ENCODE measurements at regions not wholly inside any gene's neighbourhood (a gene's known extent, or its start where the extent isn't known, plus 50 kb on each side); places are given as distances from the start of the nearest gene placed in this dataset.
"Not testable (repeated sequence)": the region's sequence is repeated elsewhere in the genome, so short reads cannot be mapped to it uniquely, and the experiment has no call there.

- CTCF ChIA-PET: not testable (repeated sequence)
Observed at GRCh38 chr12:131312382-131312781, 358.7 kb downstream of the ADGRD1 start.

GRCh38 chr12:131312793-131313545, 359.3 kb downstream of the ADGRD1 start:
- 83% methylated on average over 12 of the region's 13 CpGs for WGBS (ENCODE audit: insufficient coverage)

More at GRCh38 chr12:131312382-131312781, 358.7 kb downstream of the ADGRD1 start:
- H3K36me3 ChIP-seq (ENCODE audit: control insufficient read depth in 4 of 4, insufficient read depth in 4 of 4, low read length in 3 of 4); H3K9me3 ChIP-seq (ENCODE audit: control extremely low read depth in 1 of 5, control insufficient read depth in 4 of 5, insufficient read depth in 2 of 5, low read depth in 1 of 5, low read length in 4 of 5); POLR2A ChIA-PET; H3K27me3 ChIP-seq (replicated peaks in 2 of 5; ENCODE audit: control insufficient read depth in 4 of 5, insufficient read depth in 5 of 5, low read length in 4 of 5); DNase-seq; H3K4me1 ChIP-seq (ENCODE audit: control extremely low read depth in 1 of 4, control insufficient read depth in 4 of 4, insufficient read depth in 4 of 4, low read length in 3 of 4); H3K27ac ChIP-seq (ENCODE audit: insufficient read depth in 1 of 2, low read depth in 1 of 2, low read length in 2 of 2, poor library complexity in 1 of 2, severe bottlenecking in 2 of 2); H3K4me3 ChIP-seq (ENCODE audit: control insufficient read depth in 1 of 7, extremely low read depth in 1 of 7, insufficient read depth in 4 of 7, low read depth in 2 of 7, low read length in 6 of 7): not testable (repeated sequence)
- WGBS (ENCODE audit: insufficient coverage): 50% methylated on average over 2 of the region's 9 CpGs

GRCh38 chr12:131313635-131314034, 359.9 kb downstream of the ADGRD1 start:
- Histone ChIP-seq H3K36me3 (ENCODE audit: control insufficient read depth in 4 of 4, insufficient read depth in 4 of 4, low read length in 3 of 4) (no peaks in the 10 kb centered on the region), H3K4me1 (ENCODE audit: control extremely low read depth in 1 of 4, control insufficient read depth in 4 of 4, insufficient read depth in 4 of 4, low read length in 3 of 4) (peaks cover 0 to 7% (median 3%) of the 10 kb centered on the region in 4 experiments), H3K27me3 (replicated peaks in 2 of 5; ENCODE audit: control insufficient read depth in 4 of 5, insufficient read depth in 5 of 5, low read length in 4 of 5) (no peaks in the 10 kb centered on the region), H3K27ac (ENCODE audit: insufficient read depth in 1 of 2, low read depth in 1 of 2, low read length in 2 of 2, poor library complexity in 1 of 2, severe bottlenecking in 2 of 2) (no peak overlapping the region), H3K9me3 (ENCODE audit: control extremely low read depth in 1 of 5, control insufficient read depth in 4 of 5, insufficient read depth in 2 of 5, low read depth in 1 of 5, low read length in 4 of 5) (no peaks in the 10 kb centered on the region), H3K4me3 (ENCODE audit: control insufficient read depth in 1 of 7, extremely low read depth in 1 of 7, insufficient read depth in 4 of 7, low read depth in 2 of 7, low read length in 6 of 7) (no peak overlapping the region)
- ChIA-PET CTCF (interaction anchor here (1.0 kb wide), 1 partner anchor 8 kb away, joined by 3 read pairs; no protein-coding TSS in a partner anchor), POLR2A (no interaction called here)
- DNase-seq: no peak
- WGBS (ENCODE audit: insufficient coverage): no CpG with 5 or more reads among the region's 4 CpGs

More at GRCh38 chr12:131312793-131313545, 359.3 kb downstream of the ADGRD1 start:
- H3K4me1 ChIP-seq (ENCODE audit: control extremely low read depth in 1 of 4, control insufficient read depth in 4 of 4, insufficient read depth in 4 of 4, low read length in 3 of 4): peaks cover 0 to 7% (median 3%) of the 10 kb centered on the region in 4 experiments
- H3K27me3 ChIP-seq (replicated peaks in 2 of 5; ENCODE audit: control insufficient read depth in 4 of 5, insufficient read depth in 5 of 5, low read length in 4 of 5): no peaks in the 10 kb centered on the region
- H3K27ac ChIP-seq (ENCODE audit: insufficient read depth in 1 of 2, low read depth in 1 of 2, low read length in 2 of 2, poor library complexity in 1 of 2, severe bottlenecking in 2 of 2): no peak overlapping the region
- no peak for DNase-seq
- no peaks in the 10 kb centered on the region for H3K9me3 ChIP-seq (ENCODE audit: control extremely low read depth in 1 of 5, control insufficient read depth in 4 of 5, insufficient read depth in 2 of 5, low read depth in 1 of 5, low read length in 4 of 5)
- CTCF ChIA-PET: interaction anchor here (1.0 kb wide), 1 partner anchor 9 kb away, joined by 3 read pairs; no protein-coding TSS in a partner anchor
- H3K36me3 ChIP-seq (ENCODE audit: control insufficient read depth in 4 of 4, insufficient read depth in 4 of 4, low read length in 3 of 4): no peaks in the 10 kb centered on the region
- POLR2A ChIA-PET: no interaction called here
- no peak overlapping the region for H3K4me3 ChIP-seq (ENCODE audit: control insufficient read depth in 1 of 7, extremely low read depth in 1 of 7, insufficient read depth in 4 of 7, low read depth in 2 of 7, low read length in 6 of 7)

- no peak for DNase-seq
- CTCF ChIA-PET: no interaction called here
- POLR2A ChIA-PET: no interaction called here
- H3K36me3 ChIP-seq (ENCODE audit: control insufficient read depth in 4 of 4, insufficient read depth in 4 of 4, low read length in 3 of 4): no peaks in the 10 kb centered on the region
- no peaks in the 10 kb centered on the region for H3K27me3 ChIP-seq (replicated peaks in 2 of 5; ENCODE audit: control insufficient read depth in 4 of 5, insufficient read depth in 5 of 5, low read length in 4 of 5)
- H3K27ac ChIP-seq (ENCODE audit: insufficient read depth in 1 of 2, low read depth in 1 of 2, low read length in 2 of 2, poor library complexity in 1 of 2, severe bottlenecking in 2 of 2): no peak overlapping the region
- no peaks in the 10 kb centered on the region for H3K9me3 ChIP-seq (ENCODE audit: control extremely low read depth in 1 of 5, control insufficient read depth in 4 of 5, insufficient read depth in 2 of 5, low read depth in 1 of 5, low read length in 4 of 5)
- peaks cover 0 to 7% (median 3%) of the 10 kb centered on the region in 4 experiments for H3K4me1 ChIP-seq (ENCODE audit: control extremely low read depth in 1 of 4, control insufficient read depth in 4 of 4, insufficient read depth in 4 of 4, low read length in 3 of 4)
- H3K4me3 ChIP-seq (ENCODE audit: control insufficient read depth in 1 of 7, extremely low read depth in 1 of 7, insufficient read depth in 4 of 7, low read depth in 2 of 7, low read length in 6 of 7): no peak overlapping the region
Observed at GRCh38 chr12:131314524-131315090, 360.9 kb downstream of the ADGRD1 start.

GRCh38 chr12:131315601-131316000, 361.9 kb downstream of the ADGRD1 start:
- H3K27me3 ChIP-seq (replicated peaks in 2 of 5; ENCODE audit: control insufficient read depth in 4 of 5, insufficient read depth in 5 of 5, low read length in 4 of 5): no peaks in the 10 kb centered on the region
- peaks cover 0 to 7% (median 3%) of the 10 kb centered on the region in 4 experiments for H3K4me1 ChIP-seq (ENCODE audit: control extremely low read depth in 1 of 4, control insufficient read depth in 4 of 4, insufficient read depth in 4 of 4, low read length in 3 of 4)
- H3K4me3 ChIP-seq (ENCODE audit: control insufficient read depth in 1 of 7, extremely low read depth in 1 of 7, insufficient read depth in 4 of 7, low read depth in 2 of 7, low read length in 6 of 7): no peak overlapping the region
- WGBS (ENCODE audit: insufficient coverage): 100% methylated on average over 1 of the region's 3 CpGs
- H3K36me3 ChIP-seq (ENCODE audit: control insufficient read depth in 4 of 4, insufficient read depth in 4 of 4, low read length in 3 of 4): no peaks in the 10 kb centered on the region
- no peak overlapping the region for H3K27ac ChIP-seq (ENCODE audit: insufficient read depth in 1 of 2, low read depth in 1 of 2, low read length in 2 of 2, poor library complexity in 1 of 2, severe bottlenecking in 2 of 2)
- POLR2A ChIA-PET: no interaction called here
- CTCF ChIA-PET: no interaction called here
- no peak for DNase-seq
- peaks cover 0 to 6% (median 0%) of the 10 kb centered on the region in 5 experiments for H3K9me3 ChIP-seq (ENCODE audit: control extremely low read depth in 1 of 5, control insufficient read depth in 4 of 5, insufficient read depth in 2 of 5, low read depth in 1 of 5, low read length in 4 of 5)

- ChIA-PET CTCF (no interaction called here), POLR2A (no interaction called here)
- 97% methylated on average over 5 of the region's 6 CpGs for WGBS (ENCODE audit: insufficient coverage)
- Histone ChIP-seq H3K4me3 (ENCODE audit: control insufficient read depth in 1 of 7, extremely low read depth in 1 of 7, insufficient read depth in 4 of 7, low read depth in 2 of 7, low read length in 6 of 7) (no peak overlapping the region), H3K27ac (ENCODE audit: insufficient read depth in 1 of 2, low read depth in 1 of 2, low read length in 2 of 2, poor library complexity in 1 of 2, severe bottlenecking in 2 of 2) (no peak overlapping the region), H3K9me3 (ENCODE audit: control extremely low read depth in 1 of 5, control insufficient read depth in 4 of 5, insufficient read depth in 2 of 5, low read depth in 1 of 5, low read length in 4 of 5) (peaks cover 0 to 11% (median 0%) of the 10 kb centered on the region in 5 experiments), H3K27me3 (replicated peaks in 2 of 5; ENCODE audit: control insufficient read depth in 4 of 5, insufficient read depth in 5 of 5, low read length in 4 of 5) (no peaks in the 10 kb centered on the region), H3K36me3 (ENCODE audit: control insufficient read depth in 4 of 4, insufficient read depth in 4 of 4, low read length in 3 of 4) (no peaks in the 10 kb centered on the region), H3K4me1 (ENCODE audit: control extremely low read depth in 1 of 4, control insufficient read depth in 4 of 4, insufficient read depth in 4 of 4, low read length in 3 of 4) (peaks cover 0 to 6% (median 3%) of the 10 kb centered on the region in 4 experiments)
- DNase-seq: no peak
Observed at GRCh38 chr12:131316388-131316787, 362.7 kb downstream of the ADGRD1 start.

GRCh38 chr12:131318045-131318685, 364.5 kb downstream of the ADGRD1 start:
- POLR2A ChIA-PET: no interaction called here
- Histone ChIP-seq H3K9me3 (ENCODE audit: control extremely low read depth in 1 of 5, control insufficient read depth in 4 of 5, insufficient read depth in 2 of 5, low read depth in 1 of 5, low read length in 4 of 5) (peaks cover 0 to 14% (median 0%) of the 10 kb centered on the region in 5 experiments), H3K27ac (ENCODE audit: insufficient read depth in 1 of 2, low read depth in 1 of 2, low read length in 2 of 2, poor library complexity in 1 of 2, severe bottlenecking in 2 of 2) (no peak overlapping the region), H3K27me3 (replicated peaks in 2 of 5; ENCODE audit: control insufficient read depth in 4 of 5, insufficient read depth in 5 of 5, low read length in 4 of 5) (no peaks in the 10 kb centered on the region), H3K4me3 (ENCODE audit: control insufficient read depth in 1 of 7, extremely low read depth in 1 of 7, insufficient read depth in 4 of 7, low read depth in 2 of 7, low read length in 6 of 7) (no peak overlapping the region), H3K36me3 (ENCODE audit: control insufficient read depth in 4 of 4, insufficient read depth in 4 of 4, low read length in 3 of 4) (no peaks in the 10 kb centered on the region), H3K4me1 (ENCODE audit: control extremely low read depth in 1 of 4, control insufficient read depth in 4 of 4, insufficient read depth in 4 of 4, low read length in 3 of 4) (no peaks in the 10 kb centered on the region)
- CTCF ChIA-PET: no interaction called here
- DNase-seq: no peak
